ENCODE measurements at regions not wholly inside any gene's neighbourhood (a gene's known extent, or its start where the extent isn't known, plus 50 kb on each side); places are given as distances from the start of the nearest gene placed in this dataset.

DNA sequence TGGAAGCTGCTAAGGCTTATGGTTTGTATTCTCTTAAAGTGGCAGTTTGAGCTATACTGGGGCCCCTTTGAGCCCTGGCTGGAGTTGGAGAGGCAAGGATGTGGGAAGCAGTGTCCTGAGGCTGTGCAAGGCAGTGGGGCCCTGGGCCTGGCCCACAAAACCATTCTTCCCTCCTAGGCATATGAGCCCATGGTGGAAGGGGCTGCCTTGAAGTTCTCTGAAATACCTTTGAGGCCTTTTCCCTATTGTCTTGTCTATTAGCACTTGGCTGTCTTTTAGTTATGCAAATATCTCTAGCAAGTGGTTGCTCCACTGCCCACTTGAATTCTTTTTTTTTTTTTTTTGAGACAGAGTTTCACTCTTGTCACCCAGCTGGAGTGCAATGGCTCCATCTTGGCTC, 119.2 kb downstream of the PCTP start:
- H3K27ac Mint-ChIP-seq = no peak overlapping the region
- H3K9me3 Mint-ChIP-seq = no peaks in the 10 kb centered on the region; the same call in 1 of the 2 replicates
- no peaks in the 10 kb centered on the region for H3K36me3 Mint-ChIP-seq (ENCODE audit: low read depth)
- no peak for DNase-seq
- no peaks in the 10 kb centered on the region for H3K4me1 Mint-ChIP-seq (ENCODE audit: low read depth)
- H3K27me3 Mint-ChIP-seq (ENCODE audit: insufficient read depth) = no peaks in the 10 kb centered on the region
- H3K4me3 Mint-ChIP-seq = no peak overlapping the region
- TF ChIP-seq, protein P1, sequence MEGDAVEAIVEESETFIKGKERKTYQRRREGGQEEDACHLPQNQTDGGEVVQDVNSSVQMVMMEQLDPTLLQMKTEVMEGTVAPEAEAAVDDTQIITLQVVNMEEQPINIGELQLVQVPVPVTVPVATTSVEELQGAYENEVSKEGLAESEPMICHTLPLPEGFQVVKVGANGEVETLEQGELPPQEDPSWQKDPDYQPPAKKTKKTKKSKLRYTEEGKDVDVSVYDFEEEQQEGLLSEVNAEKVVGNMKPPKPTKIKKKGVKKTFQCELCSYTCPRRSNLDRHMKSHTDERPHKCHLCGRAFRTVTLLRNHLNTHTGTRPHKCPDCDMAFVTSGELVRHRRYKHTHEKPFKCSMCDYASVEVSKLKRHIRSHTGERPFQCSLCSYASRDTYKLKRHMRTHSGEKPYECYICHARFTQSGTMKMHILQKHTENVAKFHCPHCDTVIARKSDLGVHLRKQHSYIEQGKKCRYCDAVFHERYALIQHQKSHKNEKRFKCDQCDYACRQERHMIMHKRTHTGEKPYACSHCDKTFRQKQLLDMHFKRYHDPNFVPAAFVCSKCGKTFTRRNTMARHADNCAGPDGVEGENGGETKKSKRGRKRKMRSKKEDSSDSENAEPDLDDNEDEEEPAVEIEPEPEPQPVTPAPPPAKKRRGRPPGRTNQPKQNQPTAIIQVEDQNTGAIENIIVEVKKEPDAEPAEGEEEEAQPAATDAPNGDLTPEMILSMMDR (IDR thresholded peaks at IDR 0.05) = no peak

DNA sequence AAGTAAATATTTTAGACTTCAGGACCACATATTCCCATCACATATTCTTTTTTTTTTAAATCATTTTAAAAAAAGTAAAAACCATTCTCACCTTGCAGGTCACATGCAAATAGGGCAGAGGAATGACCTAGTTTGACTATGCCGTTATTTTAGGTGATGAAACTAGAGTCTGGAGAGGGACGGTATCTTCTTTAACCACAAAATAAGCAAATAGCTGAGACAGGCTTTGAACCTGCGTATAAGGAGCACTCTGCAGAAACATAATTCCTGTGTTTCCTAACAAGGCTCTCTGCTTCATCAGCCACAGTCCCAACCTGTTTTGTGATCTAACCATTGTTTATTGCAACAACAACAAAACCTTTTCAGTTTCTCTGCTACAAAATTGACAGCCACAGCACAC, 121.5 kb downstream of the PCTP start:
- DNase-seq = no peak
- Mint-ChIP-seq H3K36me3 (ENCODE audit: low read depth) (no peaks in the 10 kb centered on the region), H3K4me1 (ENCODE audit: low read depth) (no peaks in the 10 kb centered on the region), H3K4me3 (no peak overlapping the region), H3K27me3 (ENCODE audit: insufficient read depth) (peaks cover 2% of the 10 kb centered on the region; the same call in 1 of the 2 replicates), H3K27ac (no peak overlapping the region), H3K9me3 (no peaks in the 10 kb centered on the region; the same call in 1 of the 2 replicates)
- TF ChIP-seq, protein P1 (IDR thresholded peaks at IDR 0.05) = no peak

DNA sequence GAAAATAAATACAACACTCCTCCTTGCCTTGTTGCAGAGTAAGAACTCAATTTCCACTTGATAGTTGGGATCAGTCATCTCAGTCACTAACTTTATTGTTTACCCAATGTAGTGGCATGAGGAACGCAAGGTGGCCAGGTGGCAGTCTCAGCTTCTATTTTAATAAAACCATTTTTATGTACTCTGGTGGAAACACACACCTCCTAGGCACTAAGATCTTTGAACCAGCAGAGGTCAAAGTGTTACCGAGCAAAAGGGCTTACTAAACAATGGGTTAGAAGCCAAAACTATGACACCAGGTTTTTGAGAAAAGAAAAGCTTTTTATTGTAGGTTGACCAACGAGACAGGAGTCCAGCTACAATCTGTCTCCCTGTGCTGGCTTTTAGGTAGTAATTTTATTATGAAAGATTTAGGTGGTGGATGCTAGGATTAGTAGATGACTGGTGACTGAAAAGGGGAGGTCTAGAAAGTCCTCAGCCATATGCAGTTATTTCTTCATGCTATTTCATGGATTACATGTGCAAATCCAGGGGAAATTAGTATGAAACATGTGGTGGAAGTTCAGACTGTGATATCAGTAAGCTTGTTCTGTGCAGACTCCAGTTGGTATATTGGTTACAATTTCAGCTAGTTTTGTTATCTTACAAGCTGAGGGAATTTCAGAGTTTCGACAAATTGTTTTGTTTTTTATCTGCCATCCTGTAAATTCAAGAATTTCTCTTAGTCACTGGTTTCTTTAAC, 122.3 kb downstream of the PCTP start:
- peaks cover 2% of the 10 kb centered on the region; the same call in 1 of the 2 replicates for H3K27me3 Mint-ChIP-seq (ENCODE audit: insufficient read depth)
- no peak overlapping the region for H3K4me3 Mint-ChIP-seq
- DNase-seq = no peak
- H3K4me1 Mint-ChIP-seq (ENCODE audit: low read depth) = no peaks in the 10 kb centered on the region
- no peak overlapping the region for H3K27ac Mint-ChIP-seq
- H3K9me3 Mint-ChIP-seq = no peaks in the 10 kb centered on the region; the same call in 1 of the 2 replicates
- TF ChIP-seq, protein P1 (IDR thresholded peaks at IDR 0.05) = no peak
- H3K36me3 Mint-ChIP-seq (ENCODE audit: low read depth) = no peaks in the 10 kb centered on the region

DNA sequence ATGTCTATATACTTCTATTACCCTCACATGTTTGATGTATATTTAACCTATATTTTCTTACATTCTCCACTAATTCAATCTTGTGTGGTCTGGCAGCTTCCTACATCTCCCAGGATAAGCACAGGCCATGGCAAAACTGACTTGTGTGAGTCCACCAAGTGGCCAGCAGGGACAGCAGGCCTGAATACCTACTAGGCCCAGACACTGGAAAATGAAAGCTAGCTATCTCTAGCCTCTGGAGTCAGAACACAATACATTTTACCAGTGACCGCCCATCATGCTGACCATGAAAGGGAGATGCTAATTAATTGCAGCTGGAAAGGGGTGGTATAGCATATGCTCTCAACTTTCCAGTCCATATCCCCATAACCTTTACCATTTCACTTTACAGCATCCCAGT, 132.3 kb downstream of the PCTP start:
- H3K27me3 Mint-ChIP-seq (ENCODE audit: insufficient read depth) = no peaks in the 10 kb centered on the region
- no peak overlapping the region for H3K4me3 Mint-ChIP-seq
- H3K27ac Mint-ChIP-seq = no peak overlapping the region
- no peaks in the 10 kb centered on the region for H3K36me3 Mint-ChIP-seq (ENCODE audit: low read depth)
- no peaks in the 10 kb centered on the region for H3K4me1 Mint-ChIP-seq (ENCODE audit: low read depth)
- TF ChIP-seq, protein P1 (IDR thresholded peaks at IDR 0.05) = no peak
- DNase-seq = no peak
- H3K9me3 Mint-ChIP-seq = peaks cover 10% of the 10 kb centered on the region

DNA sequence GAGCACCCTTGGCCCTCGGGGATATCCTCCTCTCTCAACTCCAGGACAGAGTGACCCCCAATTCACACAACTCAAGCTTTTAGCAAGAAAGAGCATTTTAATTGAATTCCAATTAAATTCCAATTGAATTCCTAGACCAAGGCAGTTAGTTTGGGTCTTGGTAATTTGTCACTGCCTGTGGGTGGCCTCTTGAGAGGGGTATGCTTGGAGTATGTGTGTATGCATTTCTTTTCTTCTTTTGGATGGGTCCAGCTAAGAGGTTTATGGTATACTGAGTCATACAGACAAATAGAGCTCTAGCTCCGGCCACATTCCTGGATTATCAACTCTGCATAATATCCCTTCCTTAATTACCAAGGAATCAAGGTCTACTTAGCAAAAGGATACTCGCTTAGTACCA, 136.7 kb downstream of the PCTP start:
- peaks cover 17% of the 10 kb centered on the region for H3K9me3 Mint-ChIP-seq
- H3K4me1 Mint-ChIP-seq (ENCODE audit: low read depth) = no peaks in the 10 kb centered on the region
- no peak for DNase-seq
- peaks cover 2% of the 10 kb centered on the region for H3K27me3 Mint-ChIP-seq (ENCODE audit: insufficient read depth)
- no peak overlapping the region for H3K4me3 Mint-ChIP-seq
- no peaks in the 10 kb centered on the region for H3K36me3 Mint-ChIP-seq (ENCODE audit: low read depth)
- no peak overlapping the region for H3K27ac Mint-ChIP-seq
- TF ChIP-seq, protein P1 (IDR thresholded peaks at IDR 0.05) = no peak

Measured in HFFc6 (cell line).